Activated CD8-positive, alpha-beta memory T cell treated with anti-CD3 and anti-CD28 coated beads, Interleukin-2, amount 50 U/mL, for 48 hours (primary cell): ENCODE measurements at regions not wholly inside any gene's neighbourhood (a gene's known extent, or its start where the extent isn't known, plus 50 kb on each side); places are given as distances from the start of the nearest gene placed in this dataset.

Experiments
- DNase-seq: peaks from one replicate; pipeline ENCODE4 v3.0.0-alpha.2; 2020

DNA sequence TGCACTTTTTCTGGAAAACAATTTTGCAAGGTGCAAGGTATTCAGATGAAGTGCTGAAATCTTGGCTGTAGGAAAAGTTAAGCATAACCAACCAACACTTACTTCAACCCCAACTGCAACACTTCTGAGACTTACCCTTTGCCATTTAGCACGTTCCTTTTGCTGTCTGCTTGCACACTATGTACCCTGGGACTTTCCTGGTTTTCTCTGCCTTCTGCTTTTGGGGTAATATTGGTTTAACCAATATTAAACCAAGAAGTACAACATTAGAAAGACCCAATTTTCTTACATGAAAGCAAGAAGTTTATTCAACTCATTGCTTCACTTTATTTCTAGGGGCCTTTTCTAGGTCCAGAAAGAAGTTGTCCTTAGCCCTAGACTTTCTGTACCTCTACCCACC lies 193.0 kb downstream of the HLX start:
- DNase-seq, result no peak

GRCh38 chr1:221074332-221074731 lies 195.1 kb downstream of the HLX start:
- DNase-seq, result no peak

- no peak for DNase-seq
Measured at GRCh38 chr1:221075911-221076310, 196.7 kb downstream of the HLX start.

DNA sequence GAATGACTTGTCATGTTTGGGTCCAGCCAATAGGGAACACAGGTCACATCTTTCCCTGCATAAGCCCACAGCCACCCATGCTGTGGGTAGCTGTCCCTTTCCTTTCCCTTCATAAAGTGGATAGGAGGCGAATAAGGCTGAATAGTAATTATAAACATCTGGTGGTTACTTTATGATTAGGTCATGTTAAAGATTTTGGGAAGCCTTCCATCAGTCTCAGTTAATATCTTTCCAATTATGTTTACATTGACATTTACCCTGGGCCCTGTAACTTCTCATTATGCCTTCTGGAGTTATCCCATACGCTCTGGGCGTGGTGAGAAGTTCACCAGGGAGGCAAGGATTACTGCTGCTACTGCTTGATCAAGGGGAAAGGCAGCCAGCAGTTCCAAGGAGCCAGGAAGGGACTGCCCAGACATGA lies 197.2 kb downstream of the HLX start:
- no peak for DNase-seq

DNA sequence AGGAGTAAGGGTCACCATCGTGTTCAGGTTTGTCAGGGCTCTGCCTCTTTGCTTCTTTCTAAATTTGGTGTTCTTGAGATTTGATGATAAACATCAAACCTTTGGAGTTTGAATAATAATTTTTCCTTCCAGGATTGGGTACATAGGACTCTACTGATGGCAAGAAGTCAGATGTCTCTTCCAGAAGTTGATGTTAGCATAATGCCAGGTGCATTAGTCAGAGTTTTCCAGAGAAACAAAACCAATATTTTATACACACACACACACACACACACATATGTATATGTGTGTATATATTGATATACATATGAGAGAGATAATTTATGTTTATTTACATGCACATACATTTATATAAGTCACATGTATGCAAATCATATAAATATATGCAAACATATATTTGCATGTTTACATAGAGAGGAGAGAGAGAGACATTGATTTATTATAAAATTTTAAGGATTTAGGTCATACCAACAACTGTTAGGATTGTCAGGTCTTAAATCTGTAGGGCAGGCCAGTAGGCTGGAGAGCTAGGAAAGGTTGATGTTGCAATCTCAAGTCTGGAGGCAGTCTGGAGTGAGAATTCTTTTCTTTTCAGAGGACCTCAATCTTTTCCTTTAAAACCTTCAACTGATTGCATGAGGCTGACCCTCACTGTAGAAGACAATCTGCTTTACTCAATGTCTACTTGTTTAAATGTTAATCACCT lies 199.2 kb downstream of the HLX start:
- DNase-seq, result no peak

GRCh38 chr1:221083902-221084301 lies 204.7 kb downstream of the HLX start:
- no peak for DNase-seq

DNA sequence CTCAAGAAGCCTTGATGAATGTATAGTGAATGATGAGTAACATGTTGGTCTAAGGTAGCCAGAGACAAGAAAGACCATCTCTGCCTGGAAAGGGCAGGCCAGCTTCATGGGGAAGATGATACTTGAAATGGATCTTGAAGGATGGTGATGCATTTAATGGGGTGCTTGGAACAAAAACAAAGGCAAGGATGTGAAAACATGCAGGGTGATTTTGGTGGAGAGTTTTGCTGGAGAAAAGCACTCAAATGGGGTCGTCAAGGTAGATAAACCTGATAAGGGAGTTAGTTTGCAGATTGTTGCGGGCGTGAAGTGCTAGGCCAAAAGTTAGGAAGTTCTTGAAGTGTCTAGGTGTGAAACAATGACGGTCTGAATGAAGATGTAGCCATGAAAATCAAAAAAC lies 205.4 kb downstream of the HLX start:
- DNase-seq, result no peak

DNA sequence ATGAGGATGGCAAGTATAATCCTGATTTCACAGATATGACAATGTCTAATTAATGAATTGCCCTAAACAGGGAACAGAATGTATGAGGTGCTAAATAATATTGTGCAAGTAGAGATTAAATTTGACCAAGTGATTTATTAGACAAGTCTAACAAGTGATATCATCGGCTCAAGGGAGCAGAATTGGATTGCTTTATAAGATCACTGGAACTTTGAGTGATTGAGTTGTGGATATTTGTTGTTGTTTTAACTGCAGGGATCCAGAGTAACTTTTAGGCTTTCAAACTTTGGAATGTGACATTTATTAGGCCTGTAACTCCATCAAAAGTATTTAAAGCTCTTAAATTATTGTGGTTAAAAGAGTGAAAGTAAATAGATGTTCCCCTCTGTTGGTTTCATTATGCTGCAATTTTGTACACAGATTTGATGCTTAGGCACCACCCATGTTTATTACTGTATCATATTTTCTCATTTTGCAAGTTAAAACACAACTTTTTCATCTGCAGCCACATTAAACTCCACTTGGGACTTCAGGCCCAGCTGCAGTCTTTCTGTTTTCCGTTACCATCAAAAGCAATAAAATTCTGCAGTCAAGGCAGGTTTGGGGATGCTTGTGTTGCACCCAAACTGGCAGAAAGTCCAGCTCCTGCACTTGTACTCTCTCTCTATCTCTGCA lies 206.6 kb downstream of the HLX start:
- no peak for DNase-seq

- no peak for DNase-seq
Measured at GRCh38 chr1:221087919-221088318, 208.7 kb downstream of the HLX start.

DNA sequence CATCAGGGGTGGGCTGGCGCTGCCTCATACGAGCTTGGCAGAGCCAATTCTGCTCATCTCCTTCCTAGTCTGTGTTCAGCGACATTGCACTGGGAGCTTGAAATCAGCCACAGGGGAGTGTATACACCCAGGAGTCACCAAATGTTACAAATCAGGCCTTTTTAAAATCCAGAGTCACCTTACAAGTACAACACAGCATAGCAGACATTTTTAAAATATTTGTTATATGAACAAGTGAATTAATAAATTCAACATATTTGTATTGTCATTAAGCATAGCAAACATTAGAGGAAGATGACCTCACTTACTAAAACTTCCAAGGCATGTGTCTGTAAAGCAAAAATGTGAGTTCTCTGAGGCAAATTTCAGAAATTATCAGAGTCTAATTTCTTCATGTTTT lies 210.0 kb downstream of the HLX start:
- DNase-seq, result no peak

DNA sequence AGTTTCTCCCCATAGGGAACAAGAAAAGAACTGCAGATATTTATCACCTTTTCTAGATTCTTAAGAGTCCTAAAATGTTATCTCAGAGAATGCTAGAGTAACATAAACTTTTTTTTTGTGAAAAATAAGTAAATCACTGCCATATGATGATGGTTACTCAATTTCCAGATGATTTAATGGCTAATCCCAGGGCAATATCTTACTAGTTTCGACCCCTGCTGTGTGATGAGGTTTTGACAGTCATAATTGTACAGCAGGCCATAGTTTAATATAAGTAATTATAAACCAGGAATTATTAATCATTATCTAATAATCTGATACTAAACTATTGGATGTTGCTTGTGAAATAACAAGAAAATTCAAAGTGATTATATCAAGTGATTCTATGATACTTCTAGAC lies 210.6 kb downstream of the HLX start:
- DNase-seq, result no peak

DNA sequence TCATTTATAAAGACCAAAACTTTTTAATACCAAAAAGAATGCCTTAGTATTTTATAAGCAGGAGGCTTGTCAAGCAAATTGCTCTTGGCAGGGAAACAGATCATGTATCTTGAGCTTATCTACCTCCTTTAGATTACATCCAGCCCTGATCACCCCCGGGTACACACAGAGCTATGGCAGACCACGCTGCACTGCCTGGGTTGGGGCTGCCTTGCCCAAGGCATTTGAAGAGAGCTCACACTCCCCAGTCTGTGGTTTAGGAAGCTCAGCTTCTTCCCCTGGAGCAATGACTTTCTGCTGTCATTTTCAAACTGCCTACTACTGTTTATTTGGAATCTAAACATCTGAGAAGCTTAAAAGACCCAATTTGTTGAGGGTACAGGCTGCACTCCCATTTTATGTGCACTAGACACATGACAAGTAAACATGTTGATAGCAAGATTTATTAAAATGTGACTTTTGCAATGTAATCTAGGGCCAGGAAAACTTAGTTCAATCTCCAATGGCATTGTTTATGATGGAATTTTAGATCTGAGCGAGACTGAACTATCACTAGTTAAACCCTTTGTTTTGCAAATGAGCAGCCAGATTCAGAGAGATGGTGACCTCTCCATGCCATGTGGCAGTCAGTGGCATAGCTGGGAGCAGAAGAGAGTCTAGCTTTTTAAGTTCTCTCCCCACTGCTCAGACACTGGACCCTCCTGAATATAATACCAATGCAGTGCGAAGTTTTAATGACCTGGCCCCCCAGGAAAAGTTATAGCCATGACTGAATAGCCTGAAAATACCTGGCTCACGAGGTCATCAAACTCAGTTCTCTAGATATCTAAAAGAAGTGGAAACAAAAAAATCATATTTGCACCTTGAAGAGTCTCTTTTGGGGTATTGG lies 214.9 kb downstream of the HLX start:
- DNase-seq, result no peak

DNA sequence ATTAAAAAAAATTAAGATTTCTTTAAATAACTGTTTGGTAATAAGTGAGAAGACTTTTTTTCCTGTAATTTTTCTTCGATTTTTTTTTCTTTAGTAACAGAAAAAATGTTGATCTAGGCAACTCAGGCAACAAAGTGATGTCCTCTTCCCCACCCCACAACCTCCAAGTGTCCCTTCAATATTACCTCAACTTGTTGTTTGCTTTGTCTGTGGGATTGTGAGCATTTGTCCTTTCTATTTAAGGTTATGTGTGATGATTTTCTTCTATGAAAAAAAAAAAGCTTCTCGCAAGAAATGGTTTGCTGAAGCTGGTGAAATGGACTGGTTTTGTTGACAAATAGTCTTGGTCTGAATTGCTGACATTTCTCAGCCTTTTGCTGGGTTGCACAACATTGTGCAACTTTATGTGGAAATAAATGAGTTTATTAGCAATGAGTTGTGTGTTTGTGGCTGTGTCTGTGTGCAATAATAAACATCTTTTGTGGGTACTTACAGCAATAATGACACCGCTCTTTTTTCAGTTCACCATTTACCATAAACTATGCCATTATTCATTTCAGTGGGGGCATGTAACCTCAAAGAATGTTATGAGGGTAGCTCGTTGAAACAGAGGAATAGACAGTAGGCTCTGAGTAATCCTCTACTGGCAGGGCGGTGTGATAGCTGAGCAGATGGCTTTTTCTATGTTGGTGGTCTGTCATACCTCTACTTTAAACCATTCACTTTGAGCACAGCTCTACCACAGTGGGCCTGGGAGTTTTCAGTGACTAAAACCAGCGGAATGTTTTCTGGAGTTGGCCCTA lies 218.4 kb downstream of the HLX start:
- no peak for DNase-seq

DNA sequence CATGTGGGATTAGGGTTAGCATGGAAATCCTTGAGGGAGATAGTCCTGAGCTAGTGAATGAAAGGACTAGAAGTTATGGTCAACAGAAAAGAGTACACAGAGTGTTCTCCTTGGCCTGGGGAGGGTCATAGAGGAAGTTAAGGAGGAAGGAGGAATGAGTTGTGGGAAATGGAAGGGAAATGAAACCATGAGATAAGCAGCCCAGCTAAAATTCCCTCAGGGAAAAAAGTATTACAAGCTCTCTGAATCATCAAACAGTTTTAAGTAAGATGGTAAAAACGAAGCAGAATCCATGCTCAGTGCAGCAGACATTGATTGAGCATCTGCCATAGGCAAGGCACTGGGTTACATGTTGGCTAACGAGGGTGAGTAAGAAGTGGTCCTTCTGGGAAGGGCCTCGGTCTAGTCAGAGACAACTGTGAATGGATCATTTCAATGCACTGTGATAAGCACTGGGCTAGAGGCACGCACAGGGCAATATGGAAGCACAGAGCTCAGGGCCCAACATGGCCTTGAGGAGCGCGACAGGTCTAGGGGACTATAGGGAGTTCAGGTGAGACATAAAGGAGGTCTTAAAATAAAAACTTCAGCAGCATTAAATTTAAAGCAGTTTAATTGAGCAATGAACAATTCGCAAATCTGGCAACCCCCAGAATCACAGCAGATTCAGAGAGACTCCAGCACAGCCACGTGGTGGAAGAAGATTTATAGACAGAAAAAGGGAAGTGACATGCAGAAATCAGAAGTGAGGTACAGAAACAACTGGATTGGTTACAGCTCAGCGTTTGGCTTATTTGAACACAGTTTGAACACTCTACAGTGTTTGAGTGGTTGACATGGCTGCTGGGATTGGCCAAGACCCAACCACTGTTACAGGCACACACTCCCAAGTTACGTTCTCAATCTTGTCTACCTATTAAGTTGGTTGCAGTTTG lies 219.5 kb downstream of the HLX start:
- no peak for DNase-seq

- no peak for DNase-seq
Measured at GRCh38 chr1:221099747-221100595, 220.7 kb downstream of the HLX start.

DNA sequence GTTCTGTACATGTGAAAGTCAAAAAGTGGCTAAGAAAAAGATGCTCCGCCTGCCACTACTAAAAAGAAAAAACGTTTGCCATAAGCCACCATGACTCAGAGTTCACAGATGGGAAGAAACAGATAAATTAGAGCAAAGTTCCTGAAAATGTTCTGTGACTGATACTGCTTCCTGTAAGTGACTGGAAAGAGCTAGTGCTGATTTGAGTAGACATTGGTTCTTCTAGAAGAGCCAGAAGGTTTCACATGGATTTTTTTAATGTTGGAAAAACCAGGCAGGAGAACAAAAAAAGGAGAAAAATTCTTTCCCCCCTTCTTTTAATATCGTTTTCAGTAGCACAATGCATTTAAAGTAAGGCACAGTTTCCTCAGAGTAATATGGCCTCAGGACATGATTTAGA lies 221.4 kb downstream of the HLX start:
- DNase-seq, result no peak

DNA sequence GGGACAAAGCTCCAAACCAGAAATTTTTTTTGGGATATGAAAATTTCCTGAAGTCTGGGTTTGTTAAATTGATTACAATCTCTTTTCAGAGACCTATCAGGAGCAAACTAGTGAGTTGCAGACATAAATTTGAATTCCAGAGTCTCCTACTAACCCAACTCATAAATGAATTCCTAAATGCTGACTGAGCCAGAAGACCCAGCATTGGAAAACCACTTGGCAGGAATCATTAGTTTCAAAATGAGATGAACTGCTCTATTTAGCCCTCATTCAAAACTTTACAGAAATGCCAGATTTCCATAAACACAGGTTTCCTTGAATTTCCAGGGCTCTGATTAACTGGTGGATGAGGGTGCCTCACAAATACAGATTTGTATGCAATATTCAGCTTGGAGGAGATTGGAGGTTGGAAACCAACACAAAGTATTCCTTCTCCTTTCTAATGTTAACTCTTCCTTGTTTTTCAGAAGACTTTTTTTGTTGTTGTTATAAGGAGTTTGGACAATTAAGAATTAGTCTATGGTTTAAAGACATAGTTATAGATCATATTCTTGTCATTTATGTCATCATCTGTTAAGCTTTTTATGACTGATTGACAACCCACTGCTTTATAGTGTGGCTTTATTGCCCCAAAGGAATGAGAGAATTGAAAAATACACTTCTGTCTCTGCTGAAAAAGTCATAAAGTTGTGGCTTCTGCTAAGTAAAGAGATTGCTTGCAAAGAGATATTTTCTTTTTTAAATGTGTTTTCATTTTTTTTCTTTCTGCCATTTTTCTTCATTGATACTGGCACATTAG lies 222.8 kb downstream of the HLX start:
- no peak for DNase-seq

- no peak for DNase-seq
Measured at GRCh38 chr1:221104596-221104995, 225.4 kb downstream of the HLX start.

DNA sequence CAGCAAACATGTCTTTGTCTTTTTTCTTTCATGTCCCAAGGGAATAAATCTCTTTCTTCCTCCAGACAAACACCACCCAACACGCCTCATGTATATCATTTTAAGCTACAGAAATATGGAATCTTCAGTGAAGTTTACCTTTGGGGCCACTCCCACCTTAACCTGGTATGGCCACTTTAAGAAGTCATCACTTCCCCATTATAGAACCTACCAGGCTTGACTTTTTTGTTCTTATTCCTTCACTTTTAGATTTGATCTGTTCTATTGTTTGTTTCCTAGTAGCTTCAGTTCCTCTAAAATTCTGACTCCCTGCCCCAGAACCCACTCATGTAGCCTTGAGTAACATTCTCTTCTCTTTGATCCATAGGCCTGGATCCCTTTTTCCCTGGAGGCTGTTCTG lies 226.3 kb downstream of the HLX start:
- DNase-seq, result no peak

- DNase-seq, result no peak
Measured at GRCh38 chr1:221106616-221107015, 227.4 kb downstream of the HLX start.
